Mucosa of rectum (tissue), 2 donors: ENCODE measurements at regions not wholly inside any gene's neighbourhood (a gene's known extent, or its start where the extent isn't known, plus 50 kb on each side); places are given as distances from the start of the nearest gene placed in this dataset.

ENCODE experiments used
- H3K27ac ChIP-seq, 2 donors: one replicate each; pipeline ENCODE4 v1.7.0; 2013; ENCODE audit warnings: inconsistent platforms in 2 of 2, low read depth in 2 of 2, low read length in 2 of 2
- H3K27me3 ChIP-seq, 2 donors: one replicate each; pipeline ENCODE4 v1.7.0; 2013; ENCODE audit warnings: low read length in 2 of 2; ENCODE audit not compliant: control insufficient read depth in 2 of 2, insufficient read depth in 2 of 2
- H3K36me3 ChIP-seq, 2 donors: one replicate each; pipeline ENCODE4 v1.7.0; 2013; ENCODE audit warnings: low read length in 2 of 2; ENCODE audit not compliant: control insufficient read depth in 2 of 2, insufficient read depth in 2 of 2
- H3K4me1 ChIP-seq, 2 donors: one replicate each; pipeline ENCODE4 v1.7.0; 2013; ENCODE audit warnings: low read length in 2 of 2, mild to moderate bottlenecking in 1 of 2; ENCODE audit not compliant: control insufficient read depth in 2 of 2, insufficient read depth in 2 of 2
- H3K4me3 ChIP-seq, 2 donors: one replicate each; pipeline ENCODE4 v1.7.0; 2013; ENCODE audit warnings: low read length in 2 of 2
- H3K9ac ChIP-seq, 2 donors: one replicate each; pipeline ENCODE4 v1.7.0; 2013; ENCODE audit warnings: low read length in 2 of 2, low read depth in 1 of 2, mild to moderate bottlenecking in 1 of 2
- H3K9me3 ChIP-seq, 2 donors: one replicate each; pipeline ENCODE4 v1.7.0; 2013; ENCODE audit warnings: low read length in 2 of 2; ENCODE audit not compliant: control insufficient read depth in 2 of 2
- donor health status: healthy.
- donor health status: Normal muscosa, but diverticular disease.

DNA sequence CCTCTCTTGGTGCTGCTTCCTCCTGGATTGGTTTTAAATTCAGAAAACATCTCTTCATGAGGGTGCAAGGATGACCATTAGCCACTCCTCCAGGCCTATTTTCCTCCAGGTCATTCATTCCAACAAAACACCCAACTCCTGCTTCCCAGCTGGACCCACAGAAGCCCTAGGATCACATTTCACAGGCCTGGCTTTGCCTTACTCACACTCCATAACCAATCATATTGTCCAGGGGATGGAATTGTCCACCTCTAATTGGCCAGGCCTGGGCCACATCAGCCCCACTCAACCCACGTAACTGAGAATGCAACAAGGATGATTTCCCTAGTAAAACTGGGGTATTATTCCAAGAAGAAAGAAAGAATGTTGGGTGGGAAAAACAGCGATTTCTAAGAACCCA lies 616.7 kb upstream of the SUCLG2 start:
- Histone ChIP-seq H3K36me3 (no peaks in the 10 kb centered on the region), H3K9me3 (no peaks in the 10 kb centered on the region), H3K27me3 (no peaks in the 10 kb centered on the region), H3K4me1 (no peaks in the 10 kb centered on the region), H3K27ac (no peak overlapping the region), H3K4me3 (no peak overlapping the region), H3K9ac (no peak overlapping the region)

DNA sequence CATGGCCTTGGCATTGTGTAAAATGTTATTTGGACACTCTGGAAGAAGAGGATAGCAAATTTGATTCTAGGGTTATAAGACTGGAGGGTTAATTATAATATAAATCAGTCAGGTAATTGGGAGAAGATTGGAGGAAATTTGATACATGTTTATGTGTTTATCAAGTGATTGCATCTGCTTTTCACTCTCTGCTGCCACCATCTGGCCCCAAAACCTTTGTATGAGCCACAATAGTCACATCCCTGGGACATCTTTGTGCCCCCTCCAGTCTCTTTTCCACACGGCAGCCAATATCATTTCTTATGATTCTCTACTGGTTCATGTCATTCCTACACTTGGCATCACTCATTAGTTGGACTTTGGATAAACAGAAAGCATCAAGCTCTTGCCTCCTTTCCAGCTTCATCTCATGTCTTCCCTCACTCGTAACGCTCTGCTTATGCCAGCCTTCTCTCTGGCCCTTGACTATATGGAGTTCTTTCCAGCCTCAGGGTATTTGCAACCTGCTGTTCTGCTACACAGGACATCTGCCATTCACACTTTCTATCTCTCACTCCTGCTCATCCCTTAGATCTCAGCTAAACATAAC lies 602.3 kb upstream of the SUCLG2 start:
- Histone ChIP-seq H3K27me3 (no peaks in the 10 kb centered on the region), H3K27ac (no peak overlapping the region), H3K4me3 (no peak overlapping the region), H3K9ac (no peak overlapping the region), H3K4me1 (no peaks in the 10 kb centered on the region), H3K9me3 (no peaks in the 10 kb centered on the region), H3K36me3 (no peaks in the 10 kb centered on the region)

DNA sequence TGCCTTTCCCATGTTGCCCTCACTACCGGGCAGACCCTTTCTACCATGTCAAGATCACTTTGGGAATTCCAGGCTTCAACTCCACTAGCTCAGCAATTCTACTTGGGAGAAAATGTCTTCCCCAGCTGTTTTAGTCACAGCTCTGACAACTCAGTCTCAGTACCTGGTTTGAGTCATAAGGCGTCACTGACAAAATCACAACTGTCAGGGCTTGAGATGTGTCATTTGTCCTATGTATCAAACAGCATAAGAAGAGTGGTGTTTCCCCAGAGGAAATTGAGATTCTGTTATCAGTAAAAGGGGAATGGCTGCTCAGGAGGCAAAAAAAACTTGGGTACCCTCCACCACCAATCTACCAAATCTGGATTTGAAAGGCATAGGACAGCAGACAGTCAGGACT lies 594.9 kb upstream of the SUCLG2 start:
- Histone ChIP-seq H3K4me1 (no peaks in the 10 kb centered on the region), H3K4me3 (no peak overlapping the region), H3K27ac (no peak overlapping the region), H3K36me3 (no peaks in the 10 kb centered on the region), H3K9me3 (no peaks in the 10 kb centered on the region), H3K9ac (no peak overlapping the region), H3K27me3 (no peaks in the 10 kb centered on the region)

DNA sequence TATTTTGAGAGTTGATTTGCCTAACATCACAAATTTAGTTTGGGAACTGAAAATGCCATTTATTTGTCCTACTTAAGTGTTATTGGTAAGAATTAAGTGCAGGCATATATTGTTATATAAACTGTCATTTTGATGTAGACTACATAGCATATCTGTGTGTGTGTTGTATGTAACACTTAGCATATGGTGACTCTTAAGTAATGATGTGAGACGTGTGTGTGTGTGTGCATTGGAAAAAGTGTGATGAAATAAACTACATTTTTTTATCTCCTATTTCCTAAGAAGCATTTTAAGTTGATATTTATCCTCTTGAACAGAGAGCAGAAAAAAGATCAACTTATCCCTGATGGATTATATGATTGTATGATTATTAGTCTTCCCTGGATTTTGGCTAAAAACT lies 588.2 kb upstream of the SUCLG2 start:
- Histone ChIP-seq H3K4me1 (no peaks in the 10 kb centered on the region), H3K4me3 (no peak overlapping the region)

DNA sequence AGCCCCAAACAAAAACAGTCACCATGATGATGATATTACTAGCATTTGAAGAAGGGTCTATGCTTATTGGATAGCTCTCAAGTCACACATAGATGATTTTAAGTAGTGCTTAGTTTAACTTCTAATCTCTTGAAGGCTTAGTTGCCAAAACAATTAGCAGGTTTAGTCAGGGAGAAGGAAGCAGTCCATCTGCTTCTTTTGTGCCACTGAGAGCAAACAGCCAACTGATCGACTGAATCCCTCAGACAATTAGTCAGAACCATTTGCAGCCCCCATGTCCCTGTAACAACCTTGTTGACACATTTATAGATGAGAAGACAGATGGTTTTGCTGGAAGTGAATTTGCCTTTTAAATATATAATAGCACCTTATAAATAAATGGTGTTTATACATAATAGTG lies 585.1 kb upstream of the SUCLG2 start:
- H3K27ac ChIP-seq = no peak overlapping the region
- H3K9me3 ChIP-seq = no peaks in the 10 kb centered on the region
- H3K27me3 ChIP-seq = no peaks in the 10 kb centered on the region
- no peak overlapping the region for H3K4me3 ChIP-seq
- H3K4me1 ChIP-seq = no peaks in the 10 kb centered on the region
- no peaks in the 10 kb centered on the region for H3K36me3 ChIP-seq
- no peak overlapping the region for H3K9ac ChIP-seq

More for the DNA sequence above, 588.2 kb upstream of the SUCLG2 start:
- H3K27me3 ChIP-seq = no peaks in the 10 kb centered on the region
- H3K9ac ChIP-seq = no peak overlapping the region
- no peaks in the 10 kb centered on the region for H3K9me3 ChIP-seq
- H3K27ac ChIP-seq = no peak overlapping the region
- H3K36me3 ChIP-seq = no peaks in the 10 kb centered on the region

DNA sequence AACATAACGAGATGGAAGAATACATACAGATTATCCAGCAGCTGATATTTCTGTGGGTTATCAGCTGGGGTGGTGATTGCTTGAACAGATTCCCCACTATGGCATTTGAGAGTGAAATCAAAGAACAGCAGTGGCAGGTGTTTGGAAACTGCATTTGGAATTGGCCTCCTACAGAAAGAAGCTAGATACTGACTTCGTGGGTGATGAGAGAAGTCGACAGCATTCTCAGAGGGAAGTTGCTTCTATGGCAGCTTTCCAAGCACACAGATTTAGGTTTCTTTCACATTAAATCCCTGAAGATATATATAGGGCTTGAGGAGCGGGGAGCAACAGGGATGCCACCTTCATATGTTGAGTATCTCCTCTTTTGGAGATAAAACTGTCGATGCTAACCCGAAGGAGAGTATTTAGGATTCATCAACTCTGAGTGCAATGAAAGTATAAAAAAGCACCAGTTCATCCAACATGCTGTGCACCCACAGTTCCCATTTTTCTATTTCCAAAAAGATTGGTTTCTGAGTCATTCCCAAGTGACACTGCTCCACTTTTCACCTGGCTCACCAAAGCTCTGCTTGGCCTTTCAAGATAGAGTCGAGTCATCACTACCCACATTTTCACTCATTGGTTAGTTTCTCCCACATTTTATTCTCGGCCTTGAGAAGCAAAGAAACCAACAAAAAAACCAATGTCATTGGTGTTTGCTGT lies 579.8 kb upstream of the SUCLG2 start:
- no peaks in the 10 kb centered on the region for H3K27me3 ChIP-seq
- H3K9me3 ChIP-seq = no peaks in the 10 kb centered on the region
- no peak overlapping the region for H3K4me3 ChIP-seq
- H3K4me1 ChIP-seq = no peaks in the 10 kb centered on the region
- H3K9ac ChIP-seq = no peak overlapping the region
- no peak overlapping the region for H3K27ac ChIP-seq
- no peaks in the 10 kb centered on the region for H3K36me3 ChIP-seq

DNA sequence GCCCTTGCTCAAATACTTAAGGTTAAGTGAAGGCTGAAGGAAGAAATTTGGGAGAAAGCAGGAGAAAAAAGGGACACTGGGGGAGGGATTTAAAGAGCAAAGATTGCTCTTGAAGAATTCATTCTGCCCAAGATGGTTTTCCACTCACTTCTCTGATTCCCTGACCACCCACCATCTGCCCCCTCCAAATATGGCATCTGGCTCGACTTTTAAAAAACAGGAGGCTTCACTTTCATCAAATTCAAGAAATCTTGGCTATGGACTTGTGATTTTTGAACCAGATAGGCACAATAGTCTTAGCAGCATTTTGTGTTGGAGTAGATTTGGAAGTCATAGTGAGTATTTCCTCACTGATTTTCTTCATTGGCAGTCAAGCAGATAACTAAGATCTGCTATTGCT lies 574.4 kb upstream of the SUCLG2 start:
- Histone ChIP-seq H3K4me3 (no peak overlapping the region), H3K27me3 (no peaks in the 10 kb centered on the region), H3K36me3 (no peaks in the 10 kb centered on the region), H3K4me1 (no peaks in the 10 kb centered on the region), H3K27ac (no peak overlapping the region), H3K9me3 (no peaks in the 10 kb centered on the region), H3K9ac (no peak overlapping the region)

DNA sequence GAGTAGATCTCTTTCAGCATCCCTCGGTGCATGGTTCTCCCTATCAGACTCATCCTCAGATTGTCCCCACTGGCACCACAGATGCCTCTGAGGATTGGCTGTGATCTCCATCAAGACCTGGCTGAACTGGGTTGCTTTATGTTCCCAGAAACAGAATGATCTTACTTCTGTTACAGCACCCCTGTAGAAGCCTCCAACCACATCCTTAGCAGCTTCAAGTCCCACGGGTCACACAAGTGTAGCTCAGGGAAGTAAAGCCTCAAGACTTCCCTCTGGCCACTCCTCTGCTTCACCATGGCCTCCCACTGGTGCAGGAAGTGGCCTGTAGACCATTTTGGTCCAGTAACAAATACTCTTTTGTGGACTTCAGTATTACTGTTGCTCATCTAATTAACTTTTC lies 566.4 kb upstream of the SUCLG2 start:
- H3K36me3 ChIP-seq = no peaks in the 10 kb centered on the region
- no peak overlapping the region for H3K9ac ChIP-seq
- no peaks in the 10 kb centered on the region for H3K27me3 ChIP-seq
- H3K4me1 ChIP-seq = no peaks in the 10 kb centered on the region
- no peak overlapping the region for H3K27ac ChIP-seq
- H3K4me3 ChIP-seq = no peak overlapping the region
- no peaks in the 10 kb centered on the region for H3K9me3 ChIP-seq

DNA sequence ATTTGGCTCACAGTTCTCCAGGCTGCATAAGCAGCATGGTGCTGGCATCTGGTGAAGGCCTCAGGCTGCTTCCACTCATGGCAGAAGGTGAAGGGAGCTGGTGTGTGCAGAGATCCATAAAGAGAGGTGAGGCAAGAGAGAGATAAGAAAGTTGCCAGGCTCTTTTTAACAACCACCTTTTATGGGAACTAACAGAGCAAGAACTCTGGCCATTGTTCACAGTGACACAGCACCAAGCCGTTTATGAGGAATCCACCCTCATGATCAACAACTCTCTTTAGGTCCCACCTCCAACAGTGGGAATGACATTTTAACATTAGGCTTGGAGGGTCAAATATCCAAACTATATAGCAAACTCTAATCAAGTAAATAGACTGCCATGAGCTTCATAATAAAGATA lies 557.2 kb upstream of the SUCLG2 start:
- Histone ChIP-seq H3K36me3 (no peaks in the 10 kb centered on the region), H3K27ac (peak overlapping the region in 1 of 2 donors; percentile 17), H3K9ac (no peak overlapping the region), H3K9me3 (no peaks in the 10 kb centered on the region), H3K4me1 (no peaks in the 10 kb centered on the region), H3K4me3 (no peak overlapping the region), H3K27me3 (no peaks in the 10 kb centered on the region)

DNA sequence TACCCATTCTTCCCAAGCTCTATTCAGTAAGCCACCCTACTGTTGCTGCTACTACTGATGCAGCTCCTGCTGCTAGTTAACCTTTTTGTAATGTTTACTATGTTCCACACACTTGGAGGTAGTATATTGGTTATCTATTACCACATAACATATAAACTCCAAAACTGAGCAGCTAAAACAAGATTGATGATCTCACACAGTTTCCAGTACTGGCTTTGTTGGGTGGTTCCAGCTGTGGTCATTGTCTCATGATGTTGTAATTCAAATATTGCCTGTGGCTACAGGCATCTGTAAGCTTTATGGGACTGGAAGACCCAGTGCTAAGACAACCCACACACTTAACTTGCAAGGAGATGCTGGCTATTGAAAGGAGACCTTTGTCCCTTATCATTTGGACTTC lies 556.2 kb upstream of the SUCLG2 start:
- no peak overlapping the region for H3K4me3 ChIP-seq
- H3K4me1 ChIP-seq = no peaks in the 10 kb centered on the region
- no peaks in the 10 kb centered on the region for H3K27me3 ChIP-seq
- no peaks in the 10 kb centered on the region for H3K9me3 ChIP-seq
- H3K27ac ChIP-seq = peak overlapping the region in 1 of 2 donors; percentile 28
- H3K9ac ChIP-seq = no peak overlapping the region
- no peaks in the 10 kb centered on the region for H3K36me3 ChIP-seq
